ENCODE measurements at regions not wholly inside any gene's neighbourhood (a gene's known extent, or its start where the extent isn't known, plus 50 kb on each side); places are given as distances from the start of the nearest gene placed in this dataset.
"Not testable (repeated sequence)": the region's sequence is repeated elsewhere in the genome, so short reads cannot be mapped to it uniquely, and the experiment has no call there.

DNA sequence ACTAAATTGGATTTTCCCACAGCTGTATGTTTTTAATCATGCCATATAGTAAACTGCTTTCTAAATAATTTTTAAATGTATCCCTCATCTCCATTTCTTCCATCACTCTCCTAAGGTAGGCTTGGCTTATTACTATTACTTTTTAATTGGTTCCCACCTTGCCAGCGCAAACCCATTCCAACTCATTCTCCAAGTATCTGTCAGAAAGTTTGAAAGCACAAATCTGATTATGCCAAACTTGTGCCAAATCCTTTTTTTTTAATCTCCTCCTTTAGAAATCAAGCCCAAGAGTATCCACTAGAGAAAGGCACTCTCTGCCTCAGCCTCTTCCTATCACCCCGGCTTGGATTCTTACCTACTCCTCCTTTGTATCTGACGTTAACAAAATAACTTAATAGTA is 784.5 kb downstream of the TBL1XR1 start:
- no peak for DNase-seq

DNA sequence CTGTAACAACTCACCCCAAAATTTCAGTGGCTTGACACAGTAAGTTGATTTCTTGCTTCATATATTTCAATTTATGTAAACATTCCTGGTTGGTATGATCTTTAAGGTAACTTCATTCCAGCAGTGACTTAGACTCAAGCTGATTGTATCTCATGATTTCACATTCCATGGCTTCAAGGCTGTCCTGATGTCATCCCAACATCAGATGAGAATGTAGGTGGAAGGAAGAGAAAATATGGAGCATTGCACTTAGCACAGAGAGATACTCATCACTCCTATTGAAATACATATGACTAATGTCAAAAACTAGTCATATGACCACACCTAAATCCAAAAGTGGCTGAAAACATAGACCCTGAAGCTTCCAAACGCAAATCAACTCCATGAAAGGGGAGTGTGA is 793.8 kb downstream of the TBL1XR1 start:
- no peak for DNase-seq

DNA sequence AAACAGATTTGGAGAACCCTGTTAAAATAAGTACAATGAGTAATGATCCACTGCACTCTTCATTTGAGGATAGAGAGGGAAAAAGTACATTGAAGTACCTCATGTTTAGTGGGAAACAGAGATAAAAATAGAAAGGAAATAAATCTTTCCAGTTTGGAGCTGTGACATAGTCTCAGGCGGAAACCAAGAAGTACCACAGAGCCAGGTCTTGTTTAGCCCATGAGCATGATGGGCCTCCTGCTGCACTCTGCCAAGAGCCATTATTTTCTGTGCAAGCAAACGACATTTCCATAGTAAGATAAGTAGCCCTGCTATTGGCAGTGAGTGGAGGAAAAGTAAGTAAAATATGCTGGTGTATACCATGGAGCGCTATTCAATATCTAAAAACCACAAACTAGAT is 796.1 kb downstream of the TBL1XR1 start:
- DNase-seq: no peak

DNA sequence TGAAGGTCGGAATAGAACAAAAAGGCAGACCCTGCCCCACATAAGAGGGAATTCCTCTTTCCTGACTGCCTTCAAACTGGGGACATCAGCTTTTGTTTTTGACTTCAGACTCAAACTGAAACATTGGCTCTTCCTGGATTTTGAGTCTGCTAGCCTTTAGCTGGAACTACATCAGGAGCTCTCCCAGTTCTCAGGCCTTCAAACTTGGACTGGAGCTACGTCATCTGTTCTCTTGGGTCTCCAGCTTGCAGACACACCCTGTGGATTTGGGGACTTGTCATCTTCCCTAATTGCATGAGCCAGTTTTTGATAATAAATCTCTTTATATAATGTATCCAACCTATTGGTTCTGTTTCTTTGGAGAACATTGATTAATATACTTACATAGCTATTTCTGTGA is 798.1 kb downstream of the TBL1XR1 start:
- no peak for DNase-seq

DNA sequence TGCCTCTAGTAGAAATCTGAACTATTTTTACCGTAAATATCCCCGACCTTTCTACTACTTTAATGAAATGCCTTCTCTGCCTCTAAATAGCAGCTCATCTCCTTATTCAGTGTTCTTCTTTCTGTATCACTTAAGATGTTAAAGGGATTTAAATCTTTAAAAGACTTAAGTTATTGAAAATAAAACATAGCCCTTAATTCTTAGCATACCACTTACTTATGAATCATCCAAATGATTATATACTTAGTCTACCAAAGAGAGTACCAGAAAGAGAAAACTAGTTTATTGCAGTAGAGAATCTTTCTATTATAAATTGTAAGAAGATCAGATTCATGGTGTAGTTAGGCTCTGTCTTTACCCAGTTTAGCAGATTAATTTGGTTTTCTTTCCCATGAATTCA is 802.0 kb downstream of the TBL1XR1 start:
- no peak for DNase-seq

DNA sequence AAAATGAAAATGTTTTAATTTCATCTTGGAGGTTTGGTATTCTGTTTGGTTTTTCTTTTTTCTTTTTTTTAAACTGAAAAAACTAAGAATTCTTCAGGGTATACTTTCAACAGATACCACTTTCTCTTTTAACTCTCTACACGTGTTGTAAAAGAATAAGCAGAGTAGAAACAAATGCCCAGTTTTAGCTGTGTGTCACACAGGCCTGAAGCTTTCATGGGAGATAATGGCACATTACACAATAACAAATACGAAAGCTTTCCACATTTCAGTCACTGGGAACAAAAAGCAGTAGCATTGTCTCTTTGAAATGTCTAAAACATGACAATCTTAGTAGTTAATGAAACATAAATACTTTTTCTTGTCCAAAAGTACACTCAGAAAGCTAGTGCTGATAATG is 818.5 kb downstream of the TBL1XR1 start:
- DNase-seq: no peak

DNA sequence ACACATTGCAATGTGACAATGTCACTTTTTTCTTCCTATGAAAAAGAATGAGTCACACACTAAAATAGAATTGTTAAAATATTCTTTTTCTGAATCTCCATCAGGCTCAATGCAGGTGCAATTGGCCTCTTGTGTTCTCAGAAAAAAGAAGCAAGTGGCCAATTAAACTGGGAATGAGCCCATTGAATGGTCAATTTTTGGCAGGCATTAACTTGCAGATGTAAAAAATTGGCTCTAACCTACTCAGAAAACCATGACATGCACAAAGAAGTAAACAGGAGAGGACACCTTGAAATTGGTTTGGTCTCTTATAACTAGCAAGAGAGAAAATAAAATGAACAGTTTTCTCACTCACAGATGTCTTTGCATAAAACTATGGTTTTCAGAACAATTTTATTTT is 820.8 kb downstream of the TBL1XR1 start:
- DNase-seq: no peak

DNA sequence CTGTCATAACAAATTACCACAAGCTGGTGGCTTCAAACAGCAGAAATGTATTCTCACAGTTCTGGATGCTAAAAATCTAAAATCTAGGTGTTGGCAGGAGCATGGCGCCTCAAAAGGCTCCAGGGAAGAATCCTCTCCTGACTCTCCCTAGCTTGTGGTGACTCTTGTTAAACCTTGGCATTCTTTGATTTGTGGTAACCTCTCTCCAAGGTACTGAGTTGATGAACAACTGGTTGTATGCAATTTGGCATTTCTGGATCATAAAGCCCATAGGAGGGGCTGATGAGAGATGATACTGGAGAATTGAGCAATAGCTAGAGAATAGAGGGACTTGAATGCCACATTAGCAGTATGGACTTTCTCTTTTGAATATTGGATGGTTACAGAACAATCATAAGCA is 821.8 kb downstream of the TBL1XR1 start:
- no peak for DNase-seq

DNA sequence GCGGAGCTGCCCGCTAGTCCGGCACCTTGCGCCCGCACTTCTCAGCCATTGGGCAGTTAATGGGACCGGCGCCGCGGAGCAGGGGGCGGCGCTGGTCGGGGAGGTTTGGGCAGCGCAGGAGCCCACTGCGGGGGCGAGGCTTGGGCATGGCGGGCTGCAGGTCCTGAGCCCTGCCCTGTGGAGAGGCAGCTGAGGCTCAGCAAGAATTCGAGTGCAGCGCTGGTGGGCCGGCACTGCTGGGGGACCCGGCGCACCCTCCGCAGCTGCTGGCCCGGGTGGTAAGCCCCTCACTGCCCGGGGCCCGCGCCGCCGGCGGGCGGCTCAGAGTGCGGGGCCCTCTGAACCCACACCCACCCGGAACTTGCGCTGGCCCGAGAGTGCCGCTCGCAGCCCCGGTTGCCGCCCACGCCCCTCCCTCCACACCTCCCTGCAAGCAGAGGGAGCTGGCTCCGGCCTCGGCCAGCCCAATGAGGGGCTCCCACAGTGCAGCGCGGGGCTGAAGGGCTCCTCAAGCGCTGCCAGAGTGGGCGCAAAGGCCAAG is 835.0 kb downstream of the TBL1XR1 start:
- no peak for DNase-seq

DNA sequence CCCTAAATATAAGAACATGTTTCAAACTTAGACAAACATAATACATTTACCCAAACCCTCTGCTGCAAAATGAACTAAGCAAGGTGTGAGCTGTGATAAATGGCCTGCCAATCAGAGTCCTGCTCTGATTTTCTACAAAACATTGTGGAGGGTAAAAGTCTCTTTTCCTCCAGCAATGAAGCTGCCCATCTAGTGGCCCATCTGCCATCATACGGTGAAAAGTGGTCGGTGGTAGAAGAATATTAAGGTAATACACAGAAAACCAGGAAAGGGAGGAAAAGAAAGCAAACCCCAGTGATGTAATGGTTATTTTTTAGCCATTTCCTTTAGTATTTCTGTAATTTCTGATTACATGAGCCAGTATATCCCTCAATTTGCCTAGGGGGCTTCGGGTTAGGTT is 838.1 kb downstream of the TBL1XR1 start:
- DNase-seq: no peak

DNA sequence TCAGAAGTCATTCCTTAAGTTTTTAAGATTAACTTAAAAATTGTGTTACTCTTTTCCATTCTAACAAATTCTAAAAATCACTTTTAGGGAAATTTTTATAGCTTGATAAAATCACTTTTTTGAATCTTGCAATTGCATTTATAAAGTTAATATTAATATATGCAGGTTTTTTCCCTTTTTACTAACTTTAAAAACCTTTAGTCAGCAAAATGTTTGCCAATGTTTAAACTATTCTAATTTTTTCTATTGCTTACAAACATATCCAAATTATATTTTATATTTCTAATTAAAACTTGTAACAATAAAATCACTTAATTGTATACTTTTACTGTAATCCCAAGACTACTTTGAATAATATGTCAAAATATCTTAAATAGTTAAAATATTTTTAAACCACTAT is 839.4 kb downstream of the TBL1XR1 start:
- DNase-seq: no peak

DNA sequence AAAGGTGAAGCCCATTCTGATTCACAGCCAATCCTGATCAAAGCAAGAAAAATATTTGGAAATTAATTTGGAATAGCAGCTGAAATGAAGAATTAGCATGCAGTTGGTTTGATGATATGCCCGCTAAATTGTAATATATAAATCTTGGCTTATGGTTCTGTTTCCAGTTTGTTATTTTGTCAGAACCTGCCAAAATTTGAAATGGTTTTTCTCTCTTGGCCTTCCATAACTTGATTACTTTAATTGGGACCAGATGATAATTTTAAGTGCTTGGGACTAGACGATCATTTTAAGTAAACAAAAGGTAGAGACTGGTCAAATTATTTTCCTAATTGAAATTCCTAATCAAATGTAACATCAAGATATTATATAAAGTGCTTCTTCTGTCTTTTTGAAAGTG is 842.4 kb downstream of the TBL1XR1 start:
- no peak for DNase-seq

DNA sequence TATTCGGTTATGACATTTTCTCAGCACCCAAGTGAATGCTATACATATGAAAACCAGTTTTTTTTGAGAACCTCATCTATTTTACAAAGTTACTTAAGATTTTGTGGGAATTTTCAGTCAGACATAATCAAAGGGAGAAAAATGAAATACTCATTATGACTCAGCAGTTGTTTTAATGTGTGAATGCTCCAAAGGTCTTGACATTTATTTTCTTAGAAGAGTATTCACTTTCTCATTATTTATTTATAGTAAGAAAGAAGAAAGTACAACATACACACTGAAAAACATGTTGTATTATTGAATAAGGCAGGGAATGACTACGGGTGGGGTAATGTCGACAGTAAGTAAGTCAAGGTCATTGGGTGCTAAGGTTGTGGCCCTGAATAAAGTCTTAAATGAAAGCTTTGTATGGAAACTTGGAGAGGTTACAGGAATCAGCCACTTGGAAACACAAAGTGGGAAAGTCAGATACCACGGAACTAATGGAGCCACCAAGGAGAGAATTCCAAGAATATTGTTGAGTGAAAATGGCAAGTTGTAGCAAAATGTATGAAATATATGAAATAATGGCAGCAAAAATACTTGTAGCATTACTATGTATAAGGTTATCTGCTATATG is 844.5 kb downstream of the TBL1XR1 start:
- no peak for DNase-seq

DNA sequence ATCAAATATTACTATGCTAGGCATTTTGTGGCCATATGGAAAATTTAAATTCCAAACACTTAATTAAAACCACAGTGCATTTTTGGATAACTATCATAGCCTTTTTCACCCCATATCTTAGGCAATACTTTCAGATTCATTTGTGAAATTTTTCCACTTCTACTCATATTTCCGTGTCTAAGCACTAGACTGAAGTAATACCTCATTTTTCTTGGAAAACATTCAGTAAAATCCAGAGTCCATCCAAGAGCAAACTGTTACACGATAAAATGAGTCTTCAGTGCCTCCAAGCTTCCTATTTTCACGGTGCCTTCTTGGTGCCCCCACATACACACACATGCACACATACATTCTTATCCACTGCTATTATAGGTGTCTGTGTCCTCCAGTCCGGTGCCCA is 845.9 kb downstream of the TBL1XR1 start:
- DNase-seq: no peak

DNA sequence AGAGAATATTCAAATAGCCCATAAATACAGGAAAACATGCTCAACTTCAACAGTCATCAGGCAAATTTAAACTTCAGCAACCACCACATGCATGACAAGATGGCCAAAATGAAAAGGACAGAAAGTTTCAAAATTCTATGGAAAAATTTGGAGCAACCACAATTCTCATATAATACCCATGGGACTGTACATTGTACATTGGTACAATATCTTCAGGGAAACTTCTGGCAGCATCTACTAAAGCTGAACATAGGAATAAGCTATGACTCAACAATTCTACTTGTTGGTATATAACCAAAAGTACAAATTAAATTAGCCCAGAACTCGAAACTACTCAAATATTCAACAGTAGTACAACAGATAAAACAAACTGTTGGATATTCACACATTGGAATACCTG is 847.6 kb downstream of the TBL1XR1 start:
- DNase-seq: no peak

DNA sequence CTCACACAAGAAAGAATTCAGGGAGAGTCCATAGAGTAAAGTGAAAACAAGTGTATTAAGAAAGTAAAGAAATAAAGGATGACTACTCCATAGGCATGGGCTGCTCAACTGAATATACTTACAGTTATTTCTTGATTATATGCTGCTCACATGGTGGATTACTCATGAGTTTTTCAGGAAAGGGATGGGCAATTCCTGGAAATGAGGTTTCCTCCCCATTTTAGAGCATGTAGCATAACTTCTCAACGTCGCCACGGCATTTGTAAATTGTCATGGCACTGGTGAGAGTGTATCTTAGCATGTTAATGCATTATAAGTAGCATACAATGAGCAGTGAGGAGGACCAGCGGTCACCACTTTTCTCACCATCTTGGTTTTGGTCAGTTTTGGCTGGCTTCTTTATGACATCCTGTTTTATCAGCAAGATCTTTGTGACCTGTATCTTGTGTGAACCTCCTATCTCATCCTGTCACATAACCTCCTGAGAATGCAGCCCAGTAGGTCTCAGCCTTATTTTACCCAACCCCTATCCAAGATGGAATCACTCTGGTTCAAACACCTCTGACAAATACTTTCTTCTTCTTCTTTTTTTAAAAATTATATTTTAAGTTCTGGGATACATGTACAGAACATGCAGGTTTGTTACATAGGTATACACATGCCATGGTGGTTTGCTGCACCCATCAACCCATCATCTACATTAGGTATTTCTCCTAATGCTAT is 849.7 kb downstream of the TBL1XR1 start:
- DNase-seq: no peak

DNA sequence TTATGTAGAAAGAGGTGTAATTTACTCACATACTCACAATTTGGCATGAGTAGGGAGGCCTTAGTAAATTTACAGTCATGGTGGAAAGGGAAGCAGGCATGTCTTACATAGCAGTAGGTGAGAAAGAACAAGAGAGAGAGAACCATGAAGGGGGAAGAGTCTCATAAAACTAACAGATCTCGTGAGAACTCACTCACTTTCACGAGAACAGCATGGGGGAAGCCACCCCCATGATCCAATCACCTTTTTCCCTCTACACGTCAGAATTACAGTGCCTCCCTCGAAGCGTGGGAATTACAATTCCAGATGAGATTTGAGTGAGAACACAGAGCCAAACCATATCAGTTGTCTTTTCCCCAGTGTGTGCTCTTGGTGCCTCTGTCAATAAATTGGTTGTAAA is 855.3 kb downstream of the TBL1XR1 start:
- DNase-seq: no peak

DNA sequence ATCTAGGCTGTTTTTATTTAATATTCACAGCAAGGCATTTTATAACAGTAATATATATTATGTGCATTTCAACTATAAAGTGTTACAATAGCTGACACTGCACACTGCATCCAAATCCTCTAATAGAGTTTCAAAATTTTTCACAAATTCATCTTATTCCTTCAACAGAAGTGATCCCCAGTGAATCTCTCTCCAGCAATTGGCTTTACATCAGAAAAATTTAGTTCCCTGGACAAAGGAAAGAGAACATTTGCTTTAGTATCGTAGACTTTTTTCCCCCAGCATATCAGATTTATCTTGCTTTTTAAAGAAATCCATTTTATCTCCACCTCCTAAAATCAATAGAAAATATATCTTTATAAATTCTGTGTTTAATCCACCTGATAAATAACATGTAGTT is 868.6 kb downstream of the TBL1XR1 start:
- no peak for DNase-seq

DNA sequence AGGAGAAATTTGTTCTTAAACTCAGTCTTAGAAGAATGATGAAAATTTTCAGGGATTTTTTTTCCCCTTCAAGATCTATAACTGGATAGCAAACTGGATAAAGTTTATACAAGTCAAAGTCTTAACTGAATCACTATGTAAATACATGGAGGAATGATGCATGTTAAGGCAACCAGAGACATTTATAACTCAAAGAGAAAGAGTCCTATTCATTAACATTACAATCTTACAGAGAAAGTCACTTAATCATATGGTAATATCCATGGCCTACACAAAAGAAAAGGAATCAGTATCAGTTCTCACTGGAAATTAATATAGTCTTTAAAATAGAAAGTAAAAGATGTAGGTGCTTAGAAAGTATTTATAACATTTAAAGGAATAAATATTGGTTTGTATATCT is 869.1 kb downstream of the TBL1XR1 start:
- no peak for DNase-seq

DNA sequence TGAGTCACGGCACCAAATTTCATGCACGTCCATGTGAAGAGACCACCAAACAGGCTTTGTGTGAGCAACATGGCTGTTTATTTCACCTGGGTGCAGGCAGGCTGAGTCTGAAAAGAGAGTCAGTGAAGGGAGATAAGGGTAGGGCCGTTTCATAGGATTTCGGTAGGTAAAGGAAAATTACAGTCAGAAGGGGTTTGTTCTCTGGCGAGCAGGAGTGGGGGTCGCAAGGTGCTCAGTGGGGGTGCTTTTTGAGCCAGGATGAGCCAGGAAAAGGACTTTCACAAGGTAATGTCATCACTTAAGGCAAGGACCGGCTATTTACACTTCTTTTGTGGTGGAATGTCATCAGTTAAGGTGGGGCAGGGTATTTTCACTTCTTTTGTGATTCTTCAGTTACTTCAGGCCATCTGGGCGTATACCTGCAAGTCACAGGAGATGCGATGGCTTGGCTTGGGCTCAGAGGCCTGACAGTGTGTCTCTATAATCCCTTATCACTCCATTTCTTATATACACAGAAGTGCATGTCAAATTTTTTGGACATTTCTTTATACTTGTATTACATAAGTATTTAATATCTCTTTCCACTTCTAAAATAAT is 870.3 kb downstream of the TBL1XR1 start:
- DNase-seq: not testable (repeated sequence)

DNA sequence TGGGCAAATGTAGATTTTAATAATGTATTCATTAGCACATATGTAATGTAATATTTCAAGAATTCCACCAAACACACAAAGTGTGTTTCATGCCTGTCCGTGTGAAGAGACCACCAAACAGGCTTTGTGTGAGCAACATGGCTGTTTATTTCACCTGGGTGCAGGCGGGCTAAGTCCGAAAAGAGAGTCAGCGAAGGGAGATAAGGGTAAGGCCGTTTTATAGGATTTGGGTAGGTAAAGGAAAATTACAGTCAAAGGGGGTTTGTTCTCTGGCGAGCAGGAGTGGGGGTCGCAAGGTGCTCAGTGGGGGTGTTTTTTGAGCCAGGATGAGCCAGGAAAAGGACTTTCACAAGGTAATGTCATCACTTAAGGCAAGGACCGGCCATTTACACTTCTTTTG is 875.8 kb downstream of the TBL1XR1 start:
- DNase-seq: not testable (repeated sequence)

DNA sequence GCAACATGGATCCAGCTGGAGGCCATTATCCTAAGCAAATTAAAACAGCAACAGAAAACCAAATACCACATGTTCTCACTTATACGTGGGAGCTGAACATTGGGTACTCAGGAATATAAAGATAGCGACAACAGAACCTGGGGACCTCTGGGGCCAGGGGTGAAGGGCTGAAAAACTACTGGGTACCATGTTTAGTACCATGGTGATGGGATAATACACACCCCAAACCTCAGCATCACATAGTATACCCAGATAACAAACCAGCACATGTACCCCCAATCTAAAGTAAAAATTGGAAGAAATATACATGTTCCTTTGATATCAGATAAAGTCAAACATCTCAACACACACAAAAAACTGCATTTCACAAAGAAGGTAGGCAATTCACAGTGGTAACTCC is 876.2 kb downstream of the TBL1XR1 start:
- DNase-seq: no peak

DNA sequence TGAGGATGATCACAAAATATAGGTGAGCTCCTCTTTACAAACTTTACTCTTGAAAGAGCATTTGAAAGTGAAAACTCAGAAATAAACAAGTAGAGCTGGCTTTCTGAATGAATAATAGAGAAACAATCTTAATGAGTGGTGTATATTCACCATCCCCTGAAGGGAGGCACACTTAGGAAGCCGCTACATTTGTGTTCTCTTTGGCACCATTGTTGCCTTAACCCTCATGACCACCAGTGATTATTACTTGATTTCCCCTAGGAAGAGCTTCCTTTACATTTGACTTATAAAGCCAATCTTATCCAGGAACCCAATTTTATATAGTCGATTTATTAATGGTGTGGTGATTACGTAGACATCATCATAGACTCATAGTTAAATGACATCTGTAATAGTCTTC is 883.9 kb downstream of the TBL1XR1 start:
- no peak for DNase-seq

DNA sequence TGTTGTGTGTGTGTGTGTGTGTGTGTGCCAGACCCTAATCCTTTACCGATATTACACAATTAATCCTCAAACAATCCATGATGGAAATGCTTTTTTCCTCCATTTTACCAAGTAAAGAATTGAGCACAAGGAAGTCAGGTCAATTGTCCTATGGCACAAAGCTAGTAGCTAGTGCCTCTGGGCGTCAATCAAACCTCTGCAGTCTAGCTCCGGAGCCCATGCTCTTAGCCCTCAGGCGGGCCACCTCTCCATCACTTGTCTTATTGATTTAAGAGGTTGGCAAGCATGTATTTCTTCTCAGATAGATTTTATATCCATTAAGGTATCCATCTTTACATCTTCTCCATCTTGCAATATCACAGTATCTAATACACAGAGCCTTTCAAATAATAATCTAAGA is 886.6 kb downstream of the TBL1XR1 start:
- no peak for DNase-seq

Data from NCI-H524 (cell line).